OCI-LY3 (cell line): ENCODE measurements at regions not wholly inside any gene's neighbourhood (a gene's known extent, or its start where the extent isn't known, plus 50 kb on each side); places are given as distances from the start of the nearest gene placed in this dataset.

Experiments used
- H2AFZ ChIP-seq: fragments of 200-600, 300-600 bp; shearing (Covaris generic); 2 replicates; pipeline ENCODE4 v1.6.0; 2014; ENCODE audit warnings: antibody characterized with exemption, low read depth, low read length
- H3K27ac ChIP-seq: fragments of 200-600, 300-600 bp; sonication (generic); 2 replicates; pipeline ENCODE4 v1.5.1; 2014; ENCODE audit warnings: mild to moderate bottlenecking, low read length, moderate library complexity, mixed read lengths
- H3K27me3 ChIP-seq: fragments of 200-600, 300-600 bp; sonication (generic); 2 replicates; pipeline ENCODE4 v1.6.1; 2014; ENCODE audit warnings: low read depth, low read length, mixed read lengths
- H3K36me3 ChIP-seq: fragments of 200-600, 300-600 bp; sonication (generic); replicated peaks from 2 replicates; pipeline ENCODE3; 2014; ENCODE audit warnings: low read depth, low read length, mixed read lengths
- H3K4me1 ChIP-seq: fragments of 300-600, 200-600 bp; sonication (generic); 2 replicates; pipeline ENCODE4 v1.6.1; 2014; ENCODE audit warnings: low read length, mixed read lengths
- H3K4me2 ChIP-seq: fragments of 200-600, 300-600 bp; sonication (generic); 2 replicates; pipeline ENCODE4 v1.6.1; 2014; ENCODE audit warnings: low read length, mixed read lengths
- H3K4me3 ChIP-seq: fragments of 300-600, 200-600 bp; sonication (generic); 2 replicates; pipeline ENCODE4 v1.5.1; 2014; ENCODE audit warnings: antibody characterized with exemption, mild to moderate bottlenecking, low read length, moderate library complexity
- H3K79me2 ChIP-seq: fragments of 300-600, 200-600 bp; shearing (Covaris generic); 2 replicates; pipeline ENCODE4 v1.6.1; 2014; ENCODE audit warnings: mild to moderate bottlenecking, low read length, mixed read lengths
- H3K9ac ChIP-seq: fragments of 300-600, 200-600 bp; shearing (Covaris generic); 2 replicates; pipeline ENCODE4 v1.6.0; 2014; ENCODE audit warnings: mild to moderate bottlenecking, low read length, moderate library complexity
- H3K9me3 ChIP-seq: fragments of 200-600, 300-600 bp; shearing (Covaris generic); 2 replicates; pipeline ENCODE4 v1.6.1; 2014; ENCODE audit warnings: low read length, mixed read lengths; ENCODE audit not compliant: insufficient read depth
- H4K20me1 ChIP-seq: fragments of 200-600, 300-600 bp; sonication (generic); 2 replicates; pipeline ENCODE4 v1.6.1; 2016; ENCODE audit warnings: low read length, mixed read lengths; ENCODE audit not compliant: insufficient read depth
- EZH2phosphoT487 ChIP-seq: fragments of 200-600 bp; shearing (Covaris generic); IDR thresholded peaks from 2 replicates; pipeline ENCODE4 v1.6.1; 2018; ENCODE audit warnings: antibody characterized with exemption, mixed run types, low read depth
- TF ChIP-seq, protein P1 (sequence below): fragments of 200-600, 300-600 bp; sonication (generic); IDR thresholded peaks from 2 replicates; pipeline ENCODE4 v1.5.1; 2014; ENCODE audit warnings: antibody characterized with exemption, low read length, low read depth

DNA sequence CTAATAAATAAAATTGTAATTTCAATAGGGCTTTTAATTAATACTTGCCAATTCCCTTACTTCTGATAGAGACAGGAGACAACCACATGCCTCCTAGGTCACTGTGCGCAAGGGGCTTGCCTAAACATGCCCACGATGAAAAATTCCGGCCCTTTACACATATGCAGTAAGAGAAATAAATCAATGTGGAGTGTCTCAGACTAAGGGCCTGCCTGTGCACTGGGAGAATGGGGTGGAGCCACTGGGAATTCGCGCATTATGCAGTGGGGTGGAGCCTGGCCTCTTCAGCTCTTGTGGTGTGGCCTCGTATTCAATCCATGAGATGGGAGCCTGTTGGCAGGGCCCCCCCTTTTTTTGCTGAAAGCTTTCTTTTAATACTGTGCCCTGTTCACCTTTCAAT is 484.5 kb downstream of the PDGFC start:
- Histone ChIP-seq H4K20me1 (no peaks in the 10 kb centered on the region), H3K27me3 (no peaks in the 10 kb centered on the region), H2AFZ (no peak overlapping the region), H3K9me3 (no peaks in the 10 kb centered on the region), H3K79me2 (no peaks in the 10 kb centered on the region), H3K9ac (no peak overlapping the region), H3K4me1 (no peaks in the 10 kb centered on the region), H3K4me3 (no peak overlapping the region), H3K36me3 (no peaks in the 10 kb centered on the region), H3K4me2 (no peak overlapping the region), H3K27ac (no peak overlapping the region)
- TF ChIP-seq, protein P1, sequence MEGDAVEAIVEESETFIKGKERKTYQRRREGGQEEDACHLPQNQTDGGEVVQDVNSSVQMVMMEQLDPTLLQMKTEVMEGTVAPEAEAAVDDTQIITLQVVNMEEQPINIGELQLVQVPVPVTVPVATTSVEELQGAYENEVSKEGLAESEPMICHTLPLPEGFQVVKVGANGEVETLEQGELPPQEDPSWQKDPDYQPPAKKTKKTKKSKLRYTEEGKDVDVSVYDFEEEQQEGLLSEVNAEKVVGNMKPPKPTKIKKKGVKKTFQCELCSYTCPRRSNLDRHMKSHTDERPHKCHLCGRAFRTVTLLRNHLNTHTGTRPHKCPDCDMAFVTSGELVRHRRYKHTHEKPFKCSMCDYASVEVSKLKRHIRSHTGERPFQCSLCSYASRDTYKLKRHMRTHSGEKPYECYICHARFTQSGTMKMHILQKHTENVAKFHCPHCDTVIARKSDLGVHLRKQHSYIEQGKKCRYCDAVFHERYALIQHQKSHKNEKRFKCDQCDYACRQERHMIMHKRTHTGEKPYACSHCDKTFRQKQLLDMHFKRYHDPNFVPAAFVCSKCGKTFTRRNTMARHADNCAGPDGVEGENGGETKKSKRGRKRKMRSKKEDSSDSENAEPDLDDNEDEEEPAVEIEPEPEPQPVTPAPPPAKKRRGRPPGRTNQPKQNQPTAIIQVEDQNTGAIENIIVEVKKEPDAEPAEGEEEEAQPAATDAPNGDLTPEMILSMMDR, result no peak
- no peak for TF ChIP-seq EZH2phosphoT487

DNA sequence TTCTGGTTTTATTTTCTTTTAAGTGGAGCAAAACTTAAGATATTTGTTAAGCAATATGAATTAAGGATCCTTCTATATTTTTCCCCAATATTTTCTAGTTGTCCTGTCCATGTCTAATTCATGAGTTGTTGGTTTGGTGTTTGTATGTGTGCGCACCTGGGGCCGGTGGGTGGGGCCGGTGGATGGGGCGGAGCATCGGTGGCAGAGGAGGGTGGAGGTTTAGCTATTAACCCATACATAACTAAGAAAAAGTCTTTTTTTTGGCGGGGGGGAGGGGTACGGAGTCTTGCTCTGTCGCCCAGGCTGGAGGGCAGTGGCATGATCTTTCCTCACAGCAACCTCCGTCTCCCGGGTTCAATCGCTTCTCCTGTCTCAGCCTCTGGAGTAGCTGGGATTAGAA is 489.8 kb downstream of the PDGFC start:
- Histone ChIP-seq H3K4me3 (no peak overlapping the region), H3K79me2 (no peaks in the 10 kb centered on the region), H3K4me1 (no peaks in the 10 kb centered on the region), H3K36me3 (no peaks in the 10 kb centered on the region), H3K27ac (no peak overlapping the region), H3K27me3 (no peaks in the 10 kb centered on the region), H2AFZ (no peak overlapping the region), H3K9ac (no peak overlapping the region), H3K4me2 (no peak overlapping the region), H3K9me3 (no peaks in the 10 kb centered on the region), H4K20me1 (no peaks in the 10 kb centered on the region)
- TF ChIP-seq, protein P1, result no peak
- TF ChIP-seq EZH2phosphoT487, result no peak

DNA sequence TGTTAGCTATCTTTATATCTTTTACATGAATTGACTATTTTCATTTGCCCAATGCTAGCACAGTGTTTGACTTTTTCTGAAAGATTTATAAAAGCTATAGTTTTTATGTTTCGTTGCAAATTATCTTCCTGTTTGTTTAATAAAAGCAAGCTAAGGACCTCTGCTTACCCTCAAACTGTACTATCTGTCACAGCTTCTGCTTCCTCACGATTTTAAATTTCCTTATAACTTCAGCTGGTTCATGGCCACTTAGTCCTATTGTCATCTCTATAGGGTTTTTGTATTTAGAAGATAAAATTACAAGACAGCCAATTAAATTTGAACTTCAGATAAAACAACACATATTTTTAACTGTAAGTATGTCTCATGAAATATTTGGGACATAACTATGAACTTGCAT is 494.0 kb downstream of the PDGFC start:
- no peak for TF ChIP-seq EZH2phosphoT487
- TF ChIP-seq, protein P1, result no peak
- peaks cover 10% of the 10 kb centered on the region for H3K4me1 ChIP-seq

DNA sequence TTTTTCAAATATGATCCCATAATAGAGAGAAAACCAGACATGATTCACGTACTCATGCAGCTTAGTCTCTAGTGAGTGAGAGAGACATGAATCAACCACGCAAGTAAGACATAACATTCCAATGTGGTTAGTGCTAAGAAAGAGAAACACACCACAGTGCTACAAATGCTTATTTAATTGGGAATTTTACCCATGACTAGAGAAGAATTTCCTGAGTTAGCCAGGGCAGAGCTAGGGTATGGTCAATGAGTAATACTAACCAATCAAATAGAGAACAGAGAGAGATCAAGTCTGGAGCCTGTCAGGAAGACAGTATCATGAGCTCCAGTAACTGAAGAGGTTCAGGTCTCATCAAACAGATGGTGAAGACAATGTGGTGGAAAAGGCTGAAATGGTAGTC is 495.2 kb downstream of the PDGFC start:
- Histone ChIP-seq H3K4me2 (no peak overlapping the region), H3K79me2 (no peaks in the 10 kb centered on the region), H3K36me3 (no peaks in the 10 kb centered on the region), H3K9ac (no peak overlapping the region), H3K27ac (no peak overlapping the region), H2AFZ (no peak overlapping the region), H3K4me3 (no peak overlapping the region), H3K9me3 (no peaks in the 10 kb centered on the region), H3K27me3 (no peaks in the 10 kb centered on the region), H4K20me1 (no peaks in the 10 kb centered on the region), H3K4me1 (peaks cover 11% of the 10 kb centered on the region)
- TF ChIP-seq, protein P1, result no peak
- no peak for TF ChIP-seq EZH2phosphoT487

More for the DNA sequence above, 494.0 kb downstream of the PDGFC start:
- Histone ChIP-seq H3K27ac (no peak overlapping the region), H3K4me2 (no peak overlapping the region), H2AFZ (no peak overlapping the region), H3K79me2 (no peaks in the 10 kb centered on the region), H4K20me1 (no peaks in the 10 kb centered on the region), H3K9ac (no peak overlapping the region), H3K4me3 (no peak overlapping the region), H3K36me3 (no peaks in the 10 kb centered on the region), H3K27me3 (no peaks in the 10 kb centered on the region), H3K9me3 (no peaks in the 10 kb centered on the region)
